ENCODE measurements at regions not wholly inside any gene's neighbourhood (a gene's known extent, or its start where the extent isn't known, plus 50 kb on each side); places are given as distances from the start of the nearest gene placed in this dataset.

- no peaks in the 10 kb centered on the region for H3K9me1 ChIP-seq (replicated peaks; ENCODE audit: control insufficient read depth, extremely low read depth, insufficient read depth, low read length)
- H4K20me1 ChIP-seq (replicated peaks; ENCODE audit: control insufficient read depth, extremely low read depth, insufficient read depth, low read length) = no peaks in the 10 kb centered on the region
- H2AFZ ChIP-seq (ENCODE audit: low read depth, low read length) = no peak overlapping the region
- H3K9me3 ChIP-seq (replicated peaks; ENCODE audit: control insufficient read depth, insufficient read depth, low read length) = no peaks in the 10 kb centered on the region
- no peak overlapping the region for H3K4me3 ChIP-seq (replicated peaks in 1 of 3; ENCODE audit: insufficient read depth in 1 of 3, low read depth in 1 of 3, low read length in 3 of 3)
- CTCF ChIA-PET = no interaction called here
- no peak for FAIRE-seq
- no peak overlapping the region for H3K27ac ChIP-seq (ENCODE audit: insufficient read depth, low read depth, low read length)
- no peaks in the 10 kb centered on the region for H3K27me3 ChIP-seq (ENCODE audit: control insufficient read depth in 2 of 2, insufficient read depth in 2 of 2, low read length in 2 of 2)
- dilution Hi-C loops (cut with MboI; ENCODE audit: extremely low pct_ligation_motif_present, low sequenced_read_pairs) = no loop called here
- H3K4me1 ChIP-seq (ENCODE audit: control insufficient read depth, extremely low read depth, insufficient read depth, low read length) = no peaks in the 10 kb centered on the region
- no peak for TF ChIP-seq MAX (IDR thresholded peaks at IDR 0.05; ENCODE audit: insufficient read depth, insufficient read length)
- no peak for TF ChIP-seq EZH2 (IDR thresholded peaks at IDR 0.05; ENCODE audit: borderline replicate concordance, low read depth, low read length, severe bottlenecking)
- no peak for TF ChIP-seq MYC (IDR thresholded peaks at IDR 0.05; ENCODE audit: low read depth, low read length)
- TF ChIP-seq CTCF (IDR thresholded peaks at IDR 0.05; ENCODE audit: extremely low read depth in 1 of 2, insufficient read depth in 1 of 2, low read depth in 1 of 2, low read length in 2 of 2) = no peak
- H3K36me3 ChIP-seq (ENCODE audit: control insufficient read depth in 2 of 2, extremely low read depth in 1 of 2, insufficient read depth in 2 of 2, low read length in 2 of 2) = no peaks in the 10 kb centered on the region
- intact Hi-C loops (cut with micrococcal nuclease) = no loop called here
- H3K79me2 ChIP-seq (ENCODE audit: control insufficient read depth, insufficient read depth, low read length) = no peaks in the 10 kb centered on the region
- POLR2A ChIA-PET = no interaction called here
- no TSS peak for BruUV-seq (replicated peaks)
- no peak overlapping the region for H3K4me2 ChIP-seq (ENCODE audit: insufficient read depth, low read length)
- no peak overlapping the region for H3K9ac ChIP-seq (replicated peaks; ENCODE audit: extremely low read depth, insufficient read depth, low read length)
- DNase-seq (ENCODE audit: low read depth, low spot score) = no peak
Measured at GRCh38 chr14:83164591-83164990, 1630.9 kb upstream of the SEL1L start.

- Histone ChIP-seq H3K9ac (replicated peaks; ENCODE audit: extremely low read depth, insufficient read depth, low read length) (no peak overlapping the region), H3K4me1 (ENCODE audit: control insufficient read depth, extremely low read depth, insufficient read depth, low read length) (no peaks in the 10 kb centered on the region), H3K27ac (ENCODE audit: insufficient read depth, low read depth, low read length) (no peak overlapping the region), H3K27me3 (ENCODE audit: control insufficient read depth in 2 of 2, insufficient read depth in 2 of 2, low read length in 2 of 2) (no peaks in the 10 kb centered on the region), H3K79me2 (ENCODE audit: control insufficient read depth, insufficient read depth, low read length) (no peaks in the 10 kb centered on the region), H3K9me1 (replicated peaks; ENCODE audit: control insufficient read depth, extremely low read depth, insufficient read depth, low read length) (no peaks in the 10 kb centered on the region), H4K20me1 (replicated peaks; ENCODE audit: control insufficient read depth, extremely low read depth, insufficient read depth, low read length) (no peaks in the 10 kb centered on the region), H3K36me3 (ENCODE audit: control insufficient read depth in 2 of 2, extremely low read depth in 1 of 2, insufficient read depth in 2 of 2, low read length in 2 of 2) (no peaks in the 10 kb centered on the region), H3K9me3 (replicated peaks; ENCODE audit: control insufficient read depth, insufficient read depth, low read length) (no peaks in the 10 kb centered on the region), H3K4me3 (replicated peaks in 1 of 3; ENCODE audit: insufficient read depth in 1 of 3, low read depth in 1 of 3, low read length in 3 of 3) (no peak overlapping the region), H3K4me2 (ENCODE audit: insufficient read depth, low read length) (no peak overlapping the region), H2AFZ (ENCODE audit: low read depth, low read length) (no peak overlapping the region)
- DNase-seq (ENCODE audit: low read depth, low spot score) (no peak), FAIRE-seq (no peak)
- ChIA-PET POLR2A (no interaction called here), CTCF (no interaction called here)
- dilution Hi-C loops (cut with MboI; ENCODE audit: extremely low pct_ligation_motif_present, low sequenced_read_pairs) = no loop called here
- TF ChIP-seq FOS (IDR thresholded peaks at IDR 0.05; ENCODE audit: borderline replicate concordance, insufficient read depth, low read length) = no peak
- BruUV-seq (replicated peaks) = no TSS peak
- intact Hi-C loops (cut with micrococcal nuclease) = no loop called here
Measured at GRCh38 chr14:83170165-83170564, 1636.5 kb upstream of the SEL1L start.
